GM12873 (cell line): ENCODE measurements at regions not wholly inside any gene's neighbourhood (a gene's known extent, or its start where the extent isn't known, plus 50 kb on each side); places are given as distances from the start of the nearest gene placed in this dataset.
A peak's percentile ranks its signal among the peaks of the same experiment; 100 is the strongest.

Experiments
- CTCF ChIP-seq: IDR thresholded peaks from 2 replicates; pipeline ENCODE4 v1.5.1; 2012; ENCODE audit warnings: low read depth, mild to moderate bottlenecking, moderate library complexity, low read length, control low read depth; ENCODE audit not compliant: insufficient read depth; ENCODE audit errors: missing control alignments

GRCh38 chr10:94277450-94277849 is 85.3 kb downstream of the NOC3L start:
- no peak for TF ChIP-seq CTCF

GRCh38 chr10:94279835-94280709 is 82.7 kb downstream of the NOC3L start:
- TF ChIP-seq CTCF = peak; percentile 99

- TF ChIP-seq CTCF = no peak
Measured at GRCh38 chr10:94281654-94282053, 81.1 kb downstream of the NOC3L start.

GRCh38 chr10:94282369-94282768 is 80.4 kb downstream of the NOC3L start:
- TF ChIP-seq CTCF = no peak
